GM12864 (cell line): ENCODE measurements at regions not wholly inside any gene's neighbourhood (a gene's known extent, or its start where the extent isn't known, plus 50 kb on each side); places are given as distances from the start of the nearest gene placed in this dataset.

Experiments
- DNase-seq: peaks from one replicate; pipeline ENCODE4 v3.0.0-alpha.2; 2011; ENCODE audit warnings: low read depth
- H3K4me3 ChIP-seq: 2 replicates; pipeline ENCODE4 v1.5.1; 2011; ENCODE audit warnings: mild to moderate bottlenecking, low read depth, low read length, control low read depth
- TF ChIP-seq, protein P1 (sequence below): IDR thresholded peaks from 2 replicates; pipeline ENCODE4 v1.5.1; 2011; ENCODE audit warnings: low read depth, mild to moderate bottlenecking, moderate library complexity, low read length, control low read depth, inconsistent platforms; ENCODE audit errors: missing control alignments

DNA sequence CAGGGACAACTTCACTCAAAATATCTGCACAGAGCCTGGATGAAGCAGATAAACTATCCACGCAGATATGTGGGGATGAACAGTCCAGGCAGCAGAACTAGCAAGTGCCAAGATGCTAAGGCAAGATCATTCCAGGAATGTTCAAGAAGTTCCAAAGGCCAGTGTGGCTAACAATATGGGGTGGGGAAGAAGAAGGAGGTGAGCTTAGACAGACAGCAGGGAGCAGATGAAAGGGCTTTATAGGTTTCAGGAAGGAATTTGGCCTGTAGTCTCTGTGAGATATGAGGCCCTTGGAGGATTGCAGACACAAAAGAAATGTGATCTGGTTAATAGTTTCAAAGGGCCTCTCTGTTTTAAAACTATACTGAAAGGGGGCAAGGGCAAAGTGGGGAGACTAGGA, 63.5 kb upstream of the PPM1H start:
- no peak overlapping the region for H3K4me3 ChIP-seq
- no peak for DNase-seq
- TF ChIP-seq, protein P1, sequence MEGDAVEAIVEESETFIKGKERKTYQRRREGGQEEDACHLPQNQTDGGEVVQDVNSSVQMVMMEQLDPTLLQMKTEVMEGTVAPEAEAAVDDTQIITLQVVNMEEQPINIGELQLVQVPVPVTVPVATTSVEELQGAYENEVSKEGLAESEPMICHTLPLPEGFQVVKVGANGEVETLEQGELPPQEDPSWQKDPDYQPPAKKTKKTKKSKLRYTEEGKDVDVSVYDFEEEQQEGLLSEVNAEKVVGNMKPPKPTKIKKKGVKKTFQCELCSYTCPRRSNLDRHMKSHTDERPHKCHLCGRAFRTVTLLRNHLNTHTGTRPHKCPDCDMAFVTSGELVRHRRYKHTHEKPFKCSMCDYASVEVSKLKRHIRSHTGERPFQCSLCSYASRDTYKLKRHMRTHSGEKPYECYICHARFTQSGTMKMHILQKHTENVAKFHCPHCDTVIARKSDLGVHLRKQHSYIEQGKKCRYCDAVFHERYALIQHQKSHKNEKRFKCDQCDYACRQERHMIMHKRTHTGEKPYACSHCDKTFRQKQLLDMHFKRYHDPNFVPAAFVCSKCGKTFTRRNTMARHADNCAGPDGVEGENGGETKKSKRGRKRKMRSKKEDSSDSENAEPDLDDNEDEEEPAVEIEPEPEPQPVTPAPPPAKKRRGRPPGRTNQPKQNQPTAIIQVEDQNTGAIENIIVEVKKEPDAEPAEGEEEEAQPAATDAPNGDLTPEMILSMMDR = no peak

- H3K4me3 ChIP-seq = no peak overlapping the region
- TF ChIP-seq, protein P1 = no peak
- DNase-seq = no peak
Observed at GRCh38 chr12:62995097-62995496, 60.1 kb upstream of the PPM1H start.

GRCh38 chr12:62986844-62987243, 51.9 kb upstream of the PPM1H start:
- DNase-seq = no peak
- no peak overlapping the region for H3K4me3 ChIP-seq
- TF ChIP-seq, protein P1 = no peak
